ENCODE measurements at regions not wholly inside any gene's neighbourhood (a gene's known extent, or its start where the extent isn't known, plus 50 kb on each side); places are given as distances from the start of the nearest gene placed in this dataset.

- in situ Hi-C loops (cut with MboI; ENCODE audit: low pct_unique_long_range_greater_than_20kb in 2 of 9, low sequenced_read_pairs in 9 of 9, unreplicated experiment in 9 of 9), result loop anchor here in 1 of 9 experiments (25.0 kb wide), 1 partner anchor 430 kb away; no protein-coding TSS in a partner anchor
- H3K4me1 ChIP-seq (replicated peaks in 1 of 2), result no peaks in the 10 kb centered on the region
- no peak overlapping the region for H3K27ac ChIP-seq
- H3K4me3 ChIP-seq, result no peak overlapping the region
- ATAC-seq (replicated peaks in 6 of 8), result peak in 1 of 8 experiments; percentile 60
Observed at GRCh38 chrX:20967725-20968124, 406.5 kb upstream of the CNKSR2 start.

- no peaks in the 10 kb centered on the region for H3K4me1 ChIP-seq (replicated peaks in 1 of 2)
- no peak overlapping the region for H3K4me3 ChIP-seq
- no peak for ATAC-seq (replicated peaks in 6 of 8)
- in situ Hi-C loops (cut with MboI; ENCODE audit: low pct_unique_long_range_greater_than_20kb in 2 of 9, low sequenced_read_pairs in 9 of 9, unreplicated experiment in 9 of 9), result loop anchor here in 1 of 9 experiments (25.0 kb wide), 1 partner anchor 428 kb away; no protein-coding TSS in a partner anchor
- H3K27ac ChIP-seq, result no peak overlapping the region
- WGBS, 10 experiments, result 20 to 100% (median 60%) methylated on average over 1 to 4 of the region's 5 CpGs; no CpG with 5 or more reads in 4 of the 10 experiments
Observed at GRCh38 chrX:20965270-20966044, 408.8 kb upstream of the CNKSR2 start.

- WGBS, 10 experiments, result 0 to 100% (median 70%) methylated on average over 1 to 2 of the region's 3 CpGs; no CpG with 5 or more reads in 6 of the 10 experiments
- in situ Hi-C loops (cut with MboI; ENCODE audit: low pct_unique_long_range_greater_than_20kb in 2 of 9, low sequenced_read_pairs in 9 of 9, unreplicated experiment in 9 of 9), result loop anchor here in 1 of 9 experiments (25.0 kb wide), 1 partner anchor 417 kb away; no protein-coding TSS in a partner anchor
Observed at GRCh38 chrX:20954014-20954413, 420.2 kb upstream of the CNKSR2 start.

GRCh38 chrX:20952180-20952579 is 422.0 kb upstream of the CNKSR2 start:
- in situ Hi-C loops (cut with MboI; ENCODE audit: low pct_unique_long_range_greater_than_20kb in 2 of 9, low sequenced_read_pairs in 9 of 9, unreplicated experiment in 9 of 9), result loop anchor here in 1 of 9 experiments (25.0 kb wide), 1 partner anchor 415 kb away; no protein-coding TSS in a partner anchor
- WGBS, 10 experiments, result 17 to 67% (median 51%) methylated on average over 1 to 3 of the region's 3 CpGs; no CpG with 5 or more reads in 6 of the 10 experiments
- no peak overlapping the region for H3K4me3 ChIP-seq
- H3K4me1 ChIP-seq (replicated peaks in 1 of 2), result no peaks in the 10 kb centered on the region
- no peak for ATAC-seq (replicated peaks in 6 of 8)
- H3K27ac ChIP-seq, result no peak overlapping the region

More at GRCh38 chrX:20954014-20954413, 420.2 kb upstream of the CNKSR2 start:
- Histone ChIP-seq H3K4me1 (replicated peaks in 1 of 2) (no peaks in the 10 kb centered on the region), H3K4me3 (no peak overlapping the region), H3K27ac (no peak overlapping the region)
- ATAC-seq (replicated peaks in 6 of 8), result no peak

- no peak for ATAC-seq (replicated peaks in 6 of 8)
- Histone ChIP-seq H3K27ac (no peak overlapping the region), H3K4me1 (replicated peaks in 1 of 2) (no peaks in the 10 kb centered on the region), H3K4me3 (no peak overlapping the region)
- in situ Hi-C loops (cut with MboI; ENCODE audit: low pct_unique_long_range_greater_than_20kb in 2 of 9, low sequenced_read_pairs in 9 of 9, unreplicated experiment in 9 of 9), result loop anchor here in 1 of 9 experiments (25.0 kb wide), 1 partner anchor 414 kb away; no protein-coding TSS in a partner anchor
- WGBS, 10 experiments, result 0 to 100% (median 65%) methylated on average over 1 to 3 of the region's 5 CpGs; no CpG with 5 or more reads in 5 of the 10 experiments
Observed at GRCh38 chrX:20951016-20951810, 423.0 kb upstream of the CNKSR2 start.

GRCh38 chrX:20947411-20947912 is 426.8 kb upstream of the CNKSR2 start:
- Histone ChIP-seq H3K4me1 (replicated peaks in 1 of 2) (no peaks in the 10 kb centered on the region), H3K27ac (no peak overlapping the region), H3K4me3 (no peak overlapping the region)
- no peak for ATAC-seq (replicated peaks in 6 of 8)
- WGBS, 10 experiments, result 0 to 46% (median 19%) methylated on average over 1 to 7 of the region's 7 CpGs; no CpG with 5 or more reads in 6 of the 10 experiments
- in situ Hi-C loops (cut with MboI; ENCODE audit: low pct_unique_long_range_greater_than_20kb in 2 of 9, low sequenced_read_pairs in 9 of 9, unreplicated experiment in 9 of 9), result no loop called here

GRCh38 chrX:20913760-20914159 is 460.5 kb upstream of the CNKSR2 start:
- in situ Hi-C loops (cut with MboI; ENCODE audit: low pct_unique_long_range_greater_than_20kb in 2 of 9, low sequenced_read_pairs in 9 of 9, unreplicated experiment in 9 of 9), result no loop called here
- WGBS, 10 experiments, result 0 to 68% (median 30%) methylated on average over 1 to 3 of the region's 3 CpGs; no CpG with 5 or more reads in 1 of the 10 experiments
- Histone ChIP-seq H3K4me3 (no peak overlapping the region), H3K27ac (no peak overlapping the region), H3K4me1 (replicated peaks in 1 of 2) (peaks cover 0 to 2% of the 10 kb centered on the region in 2 donors)
- ATAC-seq (replicated peaks in 6 of 8), result no peak

GRCh38 chrX:20906571-20906970 is 467.6 kb upstream of the CNKSR2 start:
- in situ Hi-C loops (cut with MboI; ENCODE audit: low pct_unique_long_range_greater_than_20kb in 2 of 9, low sequenced_read_pairs in 9 of 9, unreplicated experiment in 9 of 9), result no loop called here

GRCh38 chrX:20884565-20884964 is 489.7 kb upstream of the CNKSR2 start:
- in situ Hi-C loops (cut with MboI; ENCODE audit: low pct_unique_long_range_greater_than_20kb in 2 of 9, low sequenced_read_pairs in 9 of 9, unreplicated experiment in 9 of 9), result no loop called here

More at GRCh38 chrX:20906571-20906970, 467.6 kb upstream of the CNKSR2 start:
- H3K27ac ChIP-seq, result no peak overlapping the region
- H3K4me1 ChIP-seq (replicated peaks in 1 of 2), result no peaks in the 10 kb centered on the region
- no peak for ATAC-seq (replicated peaks in 6 of 8)
- no peak overlapping the region for H3K4me3 ChIP-seq

GRCh38 chrX:20863649-20864048 is 510.6 kb upstream of the CNKSR2 start:
- H3K4me3 ChIP-seq, result no peak overlapping the region
- ATAC-seq (replicated peaks in 6 of 8), result no peak
- in situ Hi-C loops (cut with MboI; ENCODE audit: low pct_unique_long_range_greater_than_20kb in 2 of 9, low sequenced_read_pairs in 9 of 9, unreplicated experiment in 9 of 9), result no loop called here

More at GRCh38 chrX:20884565-20884964, 489.7 kb upstream of the CNKSR2 start:
- Histone ChIP-seq H3K4me1 (replicated peaks in 1 of 2) (no peaks in the 10 kb centered on the region), H3K27ac (no peak overlapping the region), H3K4me3 (no peak overlapping the region)
- ATAC-seq (replicated peaks in 6 of 8), result no peak
- WGBS, 10 experiments, result 20 to 33% methylated on average over 1 of the region's 3 CpGs; no CpG with 5 or more reads in 8 of the 10 experiments

GRCh38 chrX:20861113-20861512 is 513.1 kb upstream of the CNKSR2 start:
- Histone ChIP-seq H3K27ac (no peak overlapping the region), H3K4me1 (replicated peaks in 1 of 2) (peaks cover 0 to 3% of the 10 kb centered on the region in 2 donors), H3K4me3 (no peak overlapping the region)
- no peak for ATAC-seq (replicated peaks in 6 of 8)
- 67 to 89% (median 82%) methylated on average over 1 of the region's 3 CpGs; no CpG with 5 or more reads in 6 of the 10 experiments for WGBS, 10 experiments
- in situ Hi-C loops (cut with MboI; ENCODE audit: low pct_unique_long_range_greater_than_20kb in 2 of 9, low sequenced_read_pairs in 9 of 9, unreplicated experiment in 9 of 9), result no loop called here

More at GRCh38 chrX:20863649-20864048, 510.6 kb upstream of the CNKSR2 start:
- no peaks in the 10 kb centered on the region for H3K4me1 ChIP-seq (replicated peaks in 1 of 2)
- no peak overlapping the region for H3K27ac ChIP-seq

GRCh38 chrX:20857746-20858145 is 516.5 kb upstream of the CNKSR2 start:
- in situ Hi-C loops (cut with MboI; ENCODE audit: low pct_unique_long_range_greater_than_20kb in 2 of 9, low sequenced_read_pairs in 9 of 9, unreplicated experiment in 9 of 9), result no loop called here
- ATAC-seq (replicated peaks in 6 of 8), result peak in 7 of 8 experiments; percentile 76 to 99 (median 98)
- H3K4me1 ChIP-seq (replicated peaks in 1 of 2), result peaks cover 0 to 3% of the 10 kb centered on the region in 2 donors
- no peak overlapping the region for H3K4me3 ChIP-seq
- no peak overlapping the region for H3K27ac ChIP-seq
- WGBS, 10 experiments, result 0 to 10% (median 0%) methylated on average over 1 to 3 of the region's 3 CpGs; no CpG with 5 or more reads in 6 of the 10 experiments

GRCh38 chrX:20838477-20838876 is 535.7 kb upstream of the CNKSR2 start:
- H3K4me1 ChIP-seq (replicated peaks in 1 of 2), result no peaks in the 10 kb centered on the region
- in situ Hi-C loops (cut with MboI; ENCODE audit: low pct_unique_long_range_greater_than_20kb in 2 of 9, low sequenced_read_pairs in 9 of 9, unreplicated experiment in 9 of 9), result no loop called here
- ATAC-seq (replicated peaks in 6 of 8), result no peak
- no peak overlapping the region for H3K27ac ChIP-seq
- WGBS, 10 experiments, result 55 to 90% methylated on average over 2 of the region's 3 CpGs; no CpG with 5 or more reads in 8 of the 10 experiments
- no peak overlapping the region for H3K4me3 ChIP-seq

All from motor neuron (in vitro differentiated cells).